AG08395 (cell line): ENCODE measurements at regions not wholly inside any gene's neighbourhood (a gene's known extent, or its start where the extent isn't known, plus 50 kb on each side); places are given as distances from the start of the nearest gene placed in this dataset.
"Not testable (repeated sequence)": the region's sequence is repeated elsewhere in the genome, so short reads cannot be mapped to it uniquely, and the experiment has no call there.

Source experiments
- DNase-seq: peaks from one replicate; pipeline ENCODE4 v3.0.0; 2012; ENCODE audit warnings: mixed read lengths, low spot score

- peak; percentile 93 for DNase-seq
These were observed 52.5 kb upstream of the ROPN1B start for GRCh38 chr3:125916376-125916978.

GRCh38 chr3:125917020-125917549 is 51.9 kb upstream of the ROPN1B start:
- DNase-seq, result not testable (repeated sequence)

- not testable (repeated sequence) for DNase-seq
These were observed 51.0 kb upstream of the ROPN1B start for GRCh38 chr3:125918024-125918423.

- DNase-seq, result not testable (repeated sequence)
These were observed 50.5 kb upstream of the ROPN1B start for GRCh38 chr3:125918451-125918850.

GRCh38 chr3:125918866-125919265 is 50.1 kb upstream of the ROPN1B start:
- DNase-seq, result not testable (repeated sequence)
